ENCODE measurements at regions not wholly inside any gene's neighbourhood (a gene's known extent, or its start where the extent isn't known, plus 50 kb on each side); places are given as distances from the start of the nearest gene placed in this dataset.

DNA sequence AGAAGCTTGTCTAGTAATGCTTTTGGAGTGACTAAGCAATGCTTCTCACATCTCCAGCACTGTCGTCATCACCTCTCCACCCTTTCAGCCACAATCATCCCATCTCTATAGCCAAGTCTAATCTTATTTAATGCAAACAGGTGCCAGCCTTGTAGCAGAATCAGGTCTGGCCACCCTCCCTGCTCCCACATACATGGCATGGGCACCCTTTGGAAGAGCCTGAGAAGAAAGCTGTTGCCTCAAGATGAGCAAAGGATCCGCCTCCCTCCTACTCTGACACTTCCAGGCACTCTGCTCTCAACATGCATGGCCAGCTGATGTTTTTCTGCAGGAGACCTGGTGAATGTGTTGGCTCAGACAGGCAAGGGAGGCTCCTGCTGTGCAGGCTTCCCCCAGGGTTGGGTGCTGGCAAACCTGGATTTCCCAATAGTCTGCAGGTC lies 113.1 kb upstream of the GRIK3 start:
- Histone ChIP-seq H3K27ac (ENCODE audit: low read length) (no peak overlapping the region), H3K4me1 (ENCODE audit: control insufficient read depth, insufficient read depth, low read length) (no peaks in the 10 kb centered on the region), H3K9ac (ENCODE audit: low read length in 2 of 2) (no peak overlapping the region), H3K4me3 (ENCODE audit: low read length in 2 of 2) (no peak overlapping the region), H3K9me3 (ENCODE audit: control insufficient read depth in 2 of 2, low read length in 2 of 2) (no peaks in the 10 kb centered on the region), H3K36me3 (ENCODE audit: control insufficient read depth in 2 of 2, insufficient read depth in 2 of 2, low read length in 2 of 2) (no peaks in the 10 kb centered on the region), H3K27me3 (ENCODE audit: control insufficient read depth in 1 of 2, insufficient read depth in 2 of 2, low read length in 2 of 2) (peaks cover 0 to 8% of the 10 kb centered on the region in 2 donors)

DNA sequence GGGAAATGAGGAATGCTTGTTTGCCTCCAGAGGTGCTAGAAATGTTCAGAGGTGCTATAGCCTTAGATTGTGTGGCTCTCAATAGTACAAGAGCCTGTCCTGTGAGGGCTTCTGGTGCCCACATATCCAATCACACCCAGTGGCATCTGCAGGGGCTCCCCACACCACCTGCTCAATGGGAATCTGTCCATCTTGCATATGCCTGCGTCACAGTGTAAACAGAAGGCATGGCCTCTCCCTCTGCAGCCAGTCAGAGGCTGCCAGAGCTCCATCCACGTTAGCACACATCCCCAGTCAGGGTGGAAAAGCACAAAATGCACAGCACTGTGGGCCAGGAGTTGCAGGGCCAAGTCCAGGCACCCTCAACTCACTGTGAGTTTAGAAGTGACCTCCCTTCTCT lies 113.6 kb upstream of the GRIK3 start:
- no peaks in the 10 kb centered on the region for H3K4me1 ChIP-seq (ENCODE audit: control insufficient read depth, insufficient read depth, low read length)
- no peak overlapping the region for H3K9ac ChIP-seq (ENCODE audit: low read length in 2 of 2)
- H3K4me3 ChIP-seq (ENCODE audit: low read length in 2 of 2) = no peak overlapping the region
- no peaks in the 10 kb centered on the region for H3K9me3 ChIP-seq (ENCODE audit: control insufficient read depth in 2 of 2, low read length in 2 of 2)
- no peak overlapping the region for H3K27ac ChIP-seq (ENCODE audit: low read length)
- peaks cover 0 to 8% of the 10 kb centered on the region in 2 donors for H3K27me3 ChIP-seq (ENCODE audit: control insufficient read depth in 1 of 2, insufficient read depth in 2 of 2, low read length in 2 of 2)
- H3K36me3 ChIP-seq (ENCODE audit: control insufficient read depth in 2 of 2, insufficient read depth in 2 of 2, low read length in 2 of 2) = no peaks in the 10 kb centered on the region

DNA sequence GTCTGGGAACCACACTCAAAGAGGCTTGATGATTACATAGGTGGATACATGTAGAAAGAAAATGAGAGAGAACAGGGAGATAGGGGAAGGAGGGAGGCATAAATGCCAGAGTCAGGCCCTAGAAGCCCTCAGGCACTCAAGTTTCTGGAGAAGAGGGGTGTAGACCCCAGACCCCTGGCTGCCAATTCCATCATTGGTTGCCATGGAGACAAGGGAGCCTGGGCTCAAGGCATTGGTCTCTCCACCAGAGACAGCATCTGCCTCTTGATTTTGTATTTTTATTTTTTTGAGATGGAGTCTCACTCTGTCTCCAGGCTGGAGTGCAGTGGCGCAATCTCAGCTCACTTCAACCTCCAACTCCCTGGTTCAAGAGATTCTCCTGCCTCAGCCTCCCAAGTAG lies 114.3 kb upstream of the GRIK3 start:
- Histone ChIP-seq H3K27me3 (ENCODE audit: control insufficient read depth in 1 of 2, insufficient read depth in 2 of 2, low read length in 2 of 2) (peaks cover 0 to 8% of the 10 kb centered on the region in 2 donors), H3K9ac (ENCODE audit: low read length in 2 of 2) (no peak overlapping the region), H3K4me3 (ENCODE audit: low read length in 2 of 2) (no peak overlapping the region), H3K36me3 (ENCODE audit: control insufficient read depth in 2 of 2, insufficient read depth in 2 of 2, low read length in 2 of 2) (no peaks in the 10 kb centered on the region), H3K27ac (ENCODE audit: low read length) (no peak overlapping the region), H3K9me3 (ENCODE audit: control insufficient read depth in 2 of 2, low read length in 2 of 2) (no peaks in the 10 kb centered on the region), H3K4me1 (ENCODE audit: control insufficient read depth, insufficient read depth, low read length) (no peaks in the 10 kb centered on the region)

DNA sequence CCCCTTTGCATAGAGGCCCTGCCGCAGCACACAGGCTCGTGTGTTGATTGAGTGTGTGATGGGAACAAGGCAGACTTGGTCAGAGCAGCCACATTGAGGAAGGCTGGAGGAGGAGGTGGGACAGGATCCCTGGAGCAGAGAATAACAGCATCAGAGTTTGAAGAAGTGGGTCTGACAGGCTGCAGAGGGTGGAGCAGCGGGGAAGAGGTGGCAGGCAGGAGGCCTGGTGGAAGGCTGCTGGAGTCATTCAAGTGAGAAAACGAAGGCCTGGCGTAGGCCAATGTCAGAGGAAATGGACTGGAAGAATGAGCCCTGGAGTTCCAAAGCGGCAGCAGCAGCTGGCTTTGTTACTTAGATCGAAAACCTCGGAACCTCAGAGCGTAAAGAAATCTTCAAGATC lies 115.0 kb upstream of the GRIK3 start:
- Histone ChIP-seq H3K27me3 (ENCODE audit: control insufficient read depth in 1 of 2, insufficient read depth in 2 of 2, low read length in 2 of 2) (peaks cover 0 to 8% of the 10 kb centered on the region in 2 donors), H3K9ac (ENCODE audit: low read length in 2 of 2) (no peak overlapping the region), H3K4me3 (ENCODE audit: low read length in 2 of 2) (no peak overlapping the region), H3K27ac (ENCODE audit: low read length) (no peak overlapping the region), H3K4me1 (ENCODE audit: control insufficient read depth, insufficient read depth, low read length) (no peaks in the 10 kb centered on the region), H3K36me3 (ENCODE audit: control insufficient read depth in 2 of 2, insufficient read depth in 2 of 2, low read length in 2 of 2) (no peaks in the 10 kb centered on the region), H3K9me3 (ENCODE audit: control insufficient read depth in 2 of 2, low read length in 2 of 2) (peaks cover 0 to 3% of the 10 kb centered on the region in 2 donors)

DNA sequence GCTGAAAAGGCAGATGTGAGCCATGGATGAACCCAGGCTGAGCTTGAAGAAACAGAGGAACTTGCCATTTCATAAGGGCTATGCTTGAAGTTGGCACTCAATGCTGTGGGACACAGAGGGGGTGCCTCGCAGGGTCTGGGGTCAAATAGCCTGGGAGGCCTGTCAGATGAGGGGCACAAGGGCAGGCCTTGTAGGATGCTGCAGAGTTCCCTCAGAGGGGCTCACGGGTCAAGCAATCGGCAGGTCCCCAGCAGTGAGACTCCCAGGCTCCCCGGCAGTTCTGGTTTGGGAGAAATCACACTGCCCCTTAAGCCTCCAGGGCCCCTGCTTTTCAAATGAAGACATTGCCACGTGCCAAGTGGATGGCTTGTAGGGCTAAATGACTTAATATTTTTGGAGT lies 116.7 kb upstream of the GRIK3 start:
- H3K27me3 ChIP-seq (ENCODE audit: control insufficient read depth in 1 of 2, insufficient read depth in 2 of 2, low read length in 2 of 2) = peaks cover 0 to 7% of the 10 kb centered on the region in 2 donors
- H3K9ac ChIP-seq (ENCODE audit: low read length in 2 of 2) = no peak overlapping the region

DNA sequence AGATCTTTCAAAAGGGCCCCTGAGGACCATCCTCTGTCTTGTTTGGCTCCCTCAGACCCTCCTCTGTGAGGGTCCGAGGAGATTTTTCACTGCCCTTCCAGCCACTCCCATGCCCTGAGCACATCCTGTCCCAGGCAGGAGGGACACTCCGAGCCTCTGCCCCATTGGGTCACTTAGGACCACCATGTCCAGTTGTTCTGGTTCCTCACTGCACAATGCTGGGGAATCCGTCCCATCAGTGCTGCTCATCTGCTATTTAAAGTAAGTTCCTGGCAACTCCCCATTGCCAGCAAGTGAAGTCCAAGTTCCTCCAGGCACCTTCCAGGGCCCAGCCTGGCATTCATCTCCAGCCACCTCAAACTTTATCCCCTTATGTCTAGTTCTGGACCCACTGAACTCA lies 117.5 kb upstream of the GRIK3 start:
- Histone ChIP-seq H3K36me3 (ENCODE audit: control insufficient read depth in 2 of 2, insufficient read depth in 2 of 2, low read length in 2 of 2) (no peaks in the 10 kb centered on the region), H3K9me3 (ENCODE audit: control insufficient read depth in 2 of 2, low read length in 2 of 2) (peaks cover 0 to 10% of the 10 kb centered on the region in 2 donors), H3K4me3 (ENCODE audit: low read length in 2 of 2) (no peak overlapping the region), H3K27me3 (ENCODE audit: control insufficient read depth in 1 of 2, insufficient read depth in 2 of 2, low read length in 2 of 2) (peaks cover 0 to 9% of the 10 kb centered on the region in 2 donors), H3K27ac (ENCODE audit: low read length) (no peak overlapping the region), H3K9ac (ENCODE audit: low read length in 2 of 2) (no peak overlapping the region), H3K4me1 (ENCODE audit: control insufficient read depth, insufficient read depth, low read length) (no peaks in the 10 kb centered on the region)

More for the DNA sequence above, 116.7 kb upstream of the GRIK3 start:
- Histone ChIP-seq H3K4me3 (ENCODE audit: low read length in 2 of 2) (no peak overlapping the region), H3K4me1 (ENCODE audit: control insufficient read depth, insufficient read depth, low read length) (no peaks in the 10 kb centered on the region), H3K9me3 (ENCODE audit: control insufficient read depth in 2 of 2, low read length in 2 of 2) (peaks cover 0 to 10% of the 10 kb centered on the region in 2 donors), H3K36me3 (ENCODE audit: control insufficient read depth in 2 of 2, insufficient read depth in 2 of 2, low read length in 2 of 2) (no peaks in the 10 kb centered on the region), H3K27ac (ENCODE audit: low read length) (no peak overlapping the region)

DNA sequence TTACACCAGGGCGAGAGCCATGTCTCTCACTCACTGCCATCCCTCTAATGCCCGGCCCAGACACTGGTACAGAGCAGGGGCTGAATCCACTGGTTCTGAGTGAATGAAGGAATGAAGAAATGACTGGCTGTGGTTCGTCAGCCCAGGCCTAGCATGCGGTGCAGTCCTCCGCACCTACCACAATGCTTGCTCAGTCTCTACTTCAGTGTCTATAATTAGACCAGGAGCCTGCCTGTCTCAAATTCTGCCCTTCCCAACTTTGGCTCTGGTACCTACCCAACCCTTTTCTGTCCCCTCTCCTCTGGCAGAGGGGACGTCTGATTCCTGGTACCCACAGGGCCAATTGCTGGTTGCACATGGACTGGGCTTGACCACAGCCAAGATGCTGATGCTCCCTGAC lies 118.2 kb upstream of the GRIK3 start:
- Histone ChIP-seq H3K4me3 (ENCODE audit: low read length in 2 of 2) (no peak overlapping the region), H3K27me3 (ENCODE audit: control insufficient read depth in 1 of 2, insufficient read depth in 2 of 2, low read length in 2 of 2) (peaks cover 0 to 9% of the 10 kb centered on the region in 2 donors), H3K4me1 (ENCODE audit: control insufficient read depth, insufficient read depth, low read length) (no peaks in the 10 kb centered on the region), H3K9ac (ENCODE audit: low read length in 2 of 2) (no peak overlapping the region), H3K36me3 (ENCODE audit: control insufficient read depth in 2 of 2, insufficient read depth in 2 of 2, low read length in 2 of 2) (no peaks in the 10 kb centered on the region), H3K9me3 (ENCODE audit: control insufficient read depth in 2 of 2, low read length in 2 of 2) (peaks cover 0 to 10% of the 10 kb centered on the region in 2 donors), H3K27ac (ENCODE audit: low read length) (no peak overlapping the region)

DNA sequence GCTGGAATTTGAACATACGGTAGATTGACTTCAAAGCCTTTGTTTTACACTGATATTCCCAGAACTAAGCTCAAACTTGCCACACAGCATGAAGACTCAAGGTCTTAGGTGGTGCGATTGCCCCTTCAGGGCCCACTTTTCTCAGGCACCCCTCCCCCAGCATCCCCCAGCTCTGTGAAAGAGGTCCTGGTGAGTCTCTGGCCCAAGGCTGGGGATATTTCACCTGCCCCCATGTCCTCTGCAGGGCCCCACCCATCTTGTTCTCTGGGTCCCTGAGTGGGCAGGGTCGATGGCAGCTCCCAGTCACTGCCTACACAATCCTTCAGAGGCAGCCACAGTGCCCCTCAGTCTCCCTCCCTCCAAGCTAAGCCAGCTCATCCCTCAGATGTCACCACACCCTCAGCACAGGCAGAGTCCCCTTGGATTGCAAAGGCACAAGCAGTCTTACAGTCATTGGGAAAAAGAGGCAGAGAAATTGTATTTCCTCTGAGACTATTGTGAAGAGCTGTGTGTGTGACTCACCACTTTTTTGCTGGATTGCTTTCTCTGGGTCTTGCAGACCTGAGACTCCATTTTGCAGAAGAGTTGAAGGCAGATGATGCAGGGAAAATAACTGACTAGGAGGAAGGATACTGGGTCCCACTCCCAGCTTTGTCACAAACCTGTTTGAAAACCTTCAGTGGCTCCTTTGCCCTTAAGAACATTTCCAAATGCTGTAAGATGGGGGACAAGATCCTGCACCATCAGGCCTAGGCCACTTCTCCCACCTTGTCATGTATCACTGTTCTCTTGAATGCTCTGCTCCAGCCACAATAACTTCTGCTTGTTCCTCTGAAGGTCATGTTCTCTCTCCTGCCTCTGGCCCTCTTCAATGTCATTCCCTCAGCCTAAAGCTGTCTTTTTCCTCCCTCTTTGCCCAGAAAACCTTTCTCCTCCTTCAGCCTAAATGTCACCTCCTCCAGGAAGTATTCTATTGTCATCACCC lies 119.1 kb upstream of the GRIK3 start:
- peaks cover 0 to 8% of the 10 kb centered on the region in 2 donors for H3K27me3 ChIP-seq (ENCODE audit: control insufficient read depth in 1 of 2, insufficient read depth in 2 of 2, low read length in 2 of 2)
- no peak overlapping the region for H3K27ac ChIP-seq (ENCODE audit: low read length)

DNA sequence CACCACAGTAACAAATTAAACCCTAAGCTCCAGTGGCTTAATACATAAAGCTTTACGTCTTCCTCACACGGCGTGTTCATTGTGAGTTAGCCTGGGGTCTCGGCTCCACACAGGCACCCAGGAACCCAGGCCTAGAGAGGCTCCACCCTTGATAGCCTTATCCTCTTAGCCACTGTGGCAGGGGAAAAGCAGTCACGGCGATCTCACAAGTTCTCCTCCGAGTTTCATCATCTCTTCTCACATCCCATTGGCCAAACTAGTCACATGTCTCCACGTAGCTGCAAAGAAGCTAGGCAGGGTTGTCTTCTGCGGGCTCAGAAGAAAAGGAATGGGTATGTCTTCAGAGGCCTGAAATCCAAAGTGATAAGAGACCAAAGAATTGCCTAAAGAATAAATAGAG lies 122.3 kb upstream of the GRIK3 start:
- Histone ChIP-seq H3K4me1 (ENCODE audit: control insufficient read depth, insufficient read depth, low read length) (no peaks in the 10 kb centered on the region), H3K4me3 (ENCODE audit: low read length in 2 of 2) (no peak overlapping the region), H3K27me3 (ENCODE audit: control insufficient read depth in 1 of 2, insufficient read depth in 2 of 2, low read length in 2 of 2) (peaks cover 0 to 7% of the 10 kb centered on the region in 2 donors), H3K36me3 (ENCODE audit: control insufficient read depth in 2 of 2, insufficient read depth in 2 of 2, low read length in 2 of 2) (no peaks in the 10 kb centered on the region), H3K9me3 (ENCODE audit: control insufficient read depth in 2 of 2, low read length in 2 of 2) (peaks cover 3 to 13% of the 10 kb centered on the region in 2 donors), H3K27ac (ENCODE audit: low read length) (no peak overlapping the region), H3K9ac (ENCODE audit: low read length in 2 of 2) (no peak overlapping the region)

More for the DNA sequence above, 119.1 kb upstream of the GRIK3 start:
- Histone ChIP-seq H3K9me3 (ENCODE audit: control insufficient read depth in 2 of 2, low read length in 2 of 2) (peaks cover 0 to 10% of the 10 kb centered on the region in 2 donors), H3K4me3 (ENCODE audit: low read length in 2 of 2) (no peak overlapping the region), H3K36me3 (ENCODE audit: control insufficient read depth in 2 of 2, insufficient read depth in 2 of 2, low read length in 2 of 2) (no peaks in the 10 kb centered on the region), H3K4me1 (ENCODE audit: control insufficient read depth, insufficient read depth, low read length) (no peaks in the 10 kb centered on the region), H3K9ac (ENCODE audit: low read length in 2 of 2) (no peak overlapping the region)

DNA sequence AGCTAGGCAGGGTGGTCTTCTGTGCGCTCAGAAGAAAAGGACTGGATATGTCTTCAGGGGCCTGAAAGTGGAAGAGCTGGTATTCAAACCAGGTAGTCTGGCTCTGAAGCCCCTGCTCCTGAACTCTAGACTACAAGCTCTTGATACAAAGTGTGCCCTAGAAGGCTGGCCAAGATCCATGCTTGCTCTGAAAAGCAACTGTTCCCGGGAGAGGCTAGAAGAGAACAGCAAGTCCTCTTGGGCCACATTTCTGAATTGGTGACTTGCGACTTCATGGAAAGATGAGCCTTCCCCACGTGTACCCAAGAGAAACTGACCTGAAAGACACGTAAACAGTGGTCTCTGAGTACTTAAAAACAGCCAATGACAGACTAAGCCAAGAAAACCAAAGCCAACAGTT lies 123.3 kb upstream of the GRIK3 start:
- H3K4me3 ChIP-seq (ENCODE audit: low read length in 2 of 2) = no peak overlapping the region
- H3K27me3 ChIP-seq (ENCODE audit: control insufficient read depth in 1 of 2, insufficient read depth in 2 of 2, low read length in 2 of 2) = peaks cover 0 to 7% of the 10 kb centered on the region in 2 donors
- H3K36me3 ChIP-seq (ENCODE audit: control insufficient read depth in 2 of 2, insufficient read depth in 2 of 2, low read length in 2 of 2) = no peaks in the 10 kb centered on the region
- peaks cover 3 to 14% of the 10 kb centered on the region in 2 donors for H3K9me3 ChIP-seq (ENCODE audit: control insufficient read depth in 2 of 2, low read length in 2 of 2)
- H3K9ac ChIP-seq (ENCODE audit: low read length in 2 of 2) = no peak overlapping the region
- H3K4me1 ChIP-seq (ENCODE audit: control insufficient read depth, insufficient read depth, low read length) = no peaks in the 10 kb centered on the region
- H3K27ac ChIP-seq (ENCODE audit: low read length) = no peak overlapping the region
